PC-3 (cell line): ENCODE measurements at regions not wholly inside any gene's neighbourhood (a gene's known extent, or its start where the extent isn't known, plus 50 kb on each side); places are given as distances from the start of the nearest gene placed in this dataset.

ENCODE experiments used
- ATAC-seq: fragments of 200-7000 bp; cut with Tn5 transposase; 2 replicates; pipeline ENCODE4 v1.9.1; 2020; ENCODE audit warnings: mild to moderate bottlenecking, moderate library complexity
- BruUV-seq: library from RNA; stranded (reverse); fragments of 400-500 nt; replicated peaks from 2 replicates; lab custom pipeline; 2021; lab: Mats Ljungman, UMichigan
- CTCF ChIA-PET: fragments of 300-600 bp; sonication (Branson Sonifier 250); formaldehyde crosslinking; loops from one replicate; lab custom pipeline; 2022; ENCODE audit warnings: antibody characterized with exemption; lab: Charles Lee
- POLR2A ChIA-PET: fragments of 300-600 bp; sonication (Branson Sonifier 250); formaldehyde crosslinking; loops from one replicate; lab custom pipeline; 2022; ENCODE audit warnings: antibody characterized with exemption; ENCODE audit not compliant: unreplicated experiment; lab: Charles Lee
- DNase-seq: peaks from one replicate; pipeline ENCODE4 v3.0.0-alpha.2; 2015
- H2AFZ ChIP-seq: fragments of 300-600 bp; sonication (generic); 2 replicates; pipeline ENCODE4 v1.6.0; 2016; ENCODE audit warnings: antibody characterized with exemption, low read length
- H3F3A ChIP-seq: fragments of 300-600 bp; sonication (generic); one replicate; pipeline ENCODE4 v1.6.0; 2017; ENCODE audit warnings: antibody characterized with exemption, low read length, control low read depth, mild to moderate bottlenecking; ENCODE audit not compliant: unreplicated experiment
- H3K27ac ChIP-seq: fragments of 300-600 bp; sonication (generic); 2 replicates; pipeline ENCODE4 v1.5.1; 2016; ENCODE audit warnings: mild to moderate bottlenecking, low read length
- H3K27me3 ChIP-seq: fragments of 300-600 bp; sonication (generic); 2 replicates; pipeline ENCODE4 v1.6.1; 2016; ENCODE audit warnings: low read length, mixed read lengths
- H3K36me3 ChIP-seq: fragments of 300-600 bp; sonication (generic); 2 replicates; pipeline ENCODE4 v1.6.1; 2016; ENCODE audit warnings: low read depth, mixed run types, low read length, mixed read lengths
- H3K4me1 ChIP-seq: fragments of 300-600 bp; sonication (generic); 2 replicates; pipeline ENCODE4 v1.5.1; 2016; ENCODE audit warnings: low read length; ENCODE audit not compliant: insufficient read depth
- H3K4me2 ChIP-seq: fragments of 300-600 bp; sonication (generic); 2 replicates; pipeline ENCODE4 v1.6.0; 2016; ENCODE audit warnings: low read length
- H3K4me3 ChIP-seq: fragments of 300-600 bp; sonication (generic); 2 replicates; pipeline ENCODE4 v1.5.1; 2016; ENCODE audit warnings: mild to moderate bottlenecking, low read length, mixed read lengths
- H3K79me2 ChIP-seq: fragments of 300-600 bp; sonication (generic); 2 replicates; pipeline ENCODE4 v1.6.1; 2017; ENCODE audit warnings: low read length, mixed read lengths
- H3K9ac ChIP-seq: fragments of 300-600 bp; sonication (generic); 2 replicates; pipeline ENCODE4 v1.6.0; 2016; ENCODE audit warnings: mild to moderate bottlenecking, low read length
- H3K9me2 ChIP-seq: fragments of 300-600 bp; sonication (generic); replicated peaks from 2 replicates; pipeline ENCODE4 v1.6.1; 2016; ENCODE audit warnings: mixed run types, low read length, mixed read lengths
- H3K9me3 ChIP-seq: fragments of 300-600 bp; sonication (generic); 2 replicates; pipeline ENCODE4 v1.6.1; 2016; ENCODE audit warnings: low read length, mixed read lengths
- H4K20me1 ChIP-seq: fragments of 300-600 bp; sonication (generic); 2 replicates; pipeline ENCODE4 v1.6.1; 2016; ENCODE audit warnings: low read length, mixed read lengths
- EZH2 ChIP-seq: fragments of 300-600 bp; sonication (generic); IDR thresholded peaks from one replicate; pipeline ENCODE4 v1.6.1; 2017; ENCODE audit warnings: antibody characterized with exemption, mild to moderate bottlenecking, low read length; ENCODE audit not compliant: unreplicated experiment
- EZH2phosphoT487 ChIP-seq: fragments of 300-600 bp; sonication (generic); IDR thresholded peaks from 2 replicates; pipeline ENCODE4 v1.6.1; 2018; ENCODE audit warnings: mild to moderate bottlenecking, antibody characterized with exemption, low read length, borderline replicate concordance
- intact Hi-C: fragments of 100-400 bp; cut with micrococcal nuclease; formaldehyde crosslinking; loops from 2 replicates; pipeline ENCODE4 v1.9.0; 2023
- TF ChIP-seq, protein P1 (sequence below): fragments of 300-600 bp; sonication (generic); conservative IDR thresholded peaks from 2 replicates; pipeline ENCODE4 v1.5.1; 2017; ENCODE audit warnings: antibody characterized with exemption, low read depth, mild to moderate bottlenecking, low read length

DNA sequence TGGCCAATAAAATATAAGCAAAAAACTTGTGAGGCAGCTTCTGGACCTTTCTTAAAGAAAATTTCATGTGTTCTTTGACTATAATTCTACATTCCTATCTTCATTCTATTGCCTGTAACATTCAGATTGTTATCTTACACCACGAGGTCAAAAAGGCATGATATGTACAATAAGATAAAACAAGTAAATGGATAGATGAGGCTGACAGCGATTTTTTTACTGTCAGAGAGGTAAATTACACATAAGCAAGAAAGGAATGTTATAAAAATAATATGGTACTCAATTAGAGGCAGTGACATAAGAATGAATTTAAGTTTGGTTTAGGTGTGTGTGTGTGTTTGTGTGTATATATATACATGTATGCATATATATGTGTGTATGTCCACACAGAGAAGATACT lies 660.0 kb downstream of the C12orf50 start:
- POLR2A ChIA-PET: no interaction called here
- no peak overlapping the region for H3K9ac ChIP-seq
- TF ChIP-seq EZH2: no peak
- BruUV-seq: no TSS peak
- H3K27ac ChIP-seq: no peak overlapping the region
- ATAC-seq (no peak), DNase-seq (no peak)
- H3K27me3 ChIP-seq: no peaks in the 10 kb centered on the region
- H3F3A ChIP-seq: no peaks in the 10 kb centered on the region
- no peaks in the 10 kb centered on the region for H3K4me1 ChIP-seq
- intact Hi-C loops: no loop called here
- no peaks in the 10 kb centered on the region for H3K36me3 ChIP-seq
- H2AFZ ChIP-seq: no peak overlapping the region
- H3K4me2 ChIP-seq: no peak overlapping the region
- CTCF ChIA-PET: no interaction called here
- H3K4me3 ChIP-seq: no peak overlapping the region
- no peaks in the 10 kb centered on the region for H4K20me1 ChIP-seq
- no peaks in the 10 kb centered on the region for H3K9me3 ChIP-seq
- no peaks in the 10 kb centered on the region for H3K79me2 ChIP-seq
- no peaks in the 10 kb centered on the region for H3K9me2 ChIP-seq

DNA sequence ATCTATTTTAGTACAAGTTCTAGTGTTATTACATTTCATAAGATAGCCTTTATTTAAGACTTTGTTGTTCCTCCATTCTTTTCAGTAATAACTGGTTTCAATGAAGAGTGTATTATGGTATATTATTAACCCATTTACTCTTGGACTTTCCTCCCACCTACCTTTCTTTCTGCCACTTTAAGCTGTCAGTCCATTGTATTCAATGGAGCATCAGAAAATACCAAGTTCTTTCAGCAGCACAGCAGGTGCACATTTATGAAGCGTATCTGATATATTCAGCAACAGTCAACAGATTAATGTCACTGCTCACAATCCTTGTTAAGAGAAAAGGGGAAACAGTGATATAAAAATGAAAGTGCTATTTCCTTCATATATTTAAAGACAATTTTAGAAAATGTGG lies 660.9 kb downstream of the C12orf50 start:
- DNase-seq: no peak
- Histone ChIP-seq H2AFZ (no peak overlapping the region), H3K36me3 (no peaks in the 10 kb centered on the region), H4K20me1 (no peaks in the 10 kb centered on the region), H3K27me3 (no peaks in the 10 kb centered on the region), H3K4me2 (no peak overlapping the region), H3K27ac (no peak overlapping the region), H3K79me2 (no peaks in the 10 kb centered on the region), H3K4me1 (no peaks in the 10 kb centered on the region), H3K9ac (no peak overlapping the region), H3K9me3 (no peaks in the 10 kb centered on the region), H3F3A (no peaks in the 10 kb centered on the region), H3K4me3 (no peak overlapping the region), H3K9me2 (no peaks in the 10 kb centered on the region)
- no peak for ATAC-seq
- TF ChIP-seq EZH2phosphoT487 (no peak), EZH2 (no peak)
- TF ChIP-seq, protein P1, sequence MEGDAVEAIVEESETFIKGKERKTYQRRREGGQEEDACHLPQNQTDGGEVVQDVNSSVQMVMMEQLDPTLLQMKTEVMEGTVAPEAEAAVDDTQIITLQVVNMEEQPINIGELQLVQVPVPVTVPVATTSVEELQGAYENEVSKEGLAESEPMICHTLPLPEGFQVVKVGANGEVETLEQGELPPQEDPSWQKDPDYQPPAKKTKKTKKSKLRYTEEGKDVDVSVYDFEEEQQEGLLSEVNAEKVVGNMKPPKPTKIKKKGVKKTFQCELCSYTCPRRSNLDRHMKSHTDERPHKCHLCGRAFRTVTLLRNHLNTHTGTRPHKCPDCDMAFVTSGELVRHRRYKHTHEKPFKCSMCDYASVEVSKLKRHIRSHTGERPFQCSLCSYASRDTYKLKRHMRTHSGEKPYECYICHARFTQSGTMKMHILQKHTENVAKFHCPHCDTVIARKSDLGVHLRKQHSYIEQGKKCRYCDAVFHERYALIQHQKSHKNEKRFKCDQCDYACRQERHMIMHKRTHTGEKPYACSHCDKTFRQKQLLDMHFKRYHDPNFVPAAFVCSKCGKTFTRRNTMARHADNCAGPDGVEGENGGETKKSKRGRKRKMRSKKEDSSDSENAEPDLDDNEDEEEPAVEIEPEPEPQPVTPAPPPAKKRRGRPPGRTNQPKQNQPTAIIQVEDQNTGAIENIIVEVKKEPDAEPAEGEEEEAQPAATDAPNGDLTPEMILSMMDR: no peak
- intact Hi-C loops: no loop called here
- CTCF ChIA-PET: no interaction called here
- no TSS peak for BruUV-seq
- POLR2A ChIA-PET: no interaction called here

DNA sequence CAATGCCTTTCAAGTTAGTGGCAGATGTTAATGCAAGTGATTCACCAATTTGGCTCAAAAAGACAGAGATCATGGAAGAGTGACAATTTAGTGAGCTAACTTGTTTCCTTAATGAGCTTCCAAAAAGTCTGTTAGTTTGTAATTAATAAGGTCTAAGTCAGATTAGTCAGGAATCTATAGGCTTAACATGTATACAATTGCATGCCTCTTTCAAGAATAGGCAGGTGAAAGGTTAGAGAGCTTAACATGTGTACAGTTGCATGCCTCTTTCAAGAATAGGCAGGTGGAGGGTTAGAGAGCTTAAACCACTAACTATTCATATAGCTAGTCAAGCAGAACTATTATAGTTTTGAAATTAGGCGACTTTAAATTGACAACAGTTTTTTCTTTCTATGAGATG lies 663.8 kb downstream of the C12orf50 start:
- TF ChIP-seq EZH2phosphoT487: no peak
- TF ChIP-seq EZH2: no peak
- TF ChIP-seq, protein P1: no peak
- no peaks in the 10 kb centered on the region for H3K9me3 ChIP-seq
- no peak overlapping the region for H3K4me2 ChIP-seq
- H3K27ac ChIP-seq: no peak overlapping the region
- no peak overlapping the region for H3K9ac ChIP-seq
- no peak overlapping the region for H2AFZ ChIP-seq
- no peaks in the 10 kb centered on the region for H4K20me1 ChIP-seq
- BruUV-seq: no TSS peak
- H3K36me3 ChIP-seq: no peaks in the 10 kb centered on the region
- H3K79me2 ChIP-seq: no peaks in the 10 kb centered on the region
- no peak overlapping the region for H3K4me3 ChIP-seq
- POLR2A ChIA-PET: no interaction called here
- intact Hi-C loops: no loop called here
- ATAC-seq: no peak
- H3K4me1 ChIP-seq: no peaks in the 10 kb centered on the region
- no peak for DNase-seq
- H3K27me3 ChIP-seq: no peaks in the 10 kb centered on the region
- H3F3A ChIP-seq: no peaks in the 10 kb centered on the region
- CTCF ChIA-PET: no interaction called here
- H3K9me2 ChIP-seq: no peaks in the 10 kb centered on the region
